H1 (cell line): ENCODE measurements at regions not wholly inside any gene's neighbourhood (a gene's known extent, or its start where the extent isn't known, plus 50 kb on each side); places are given as distances from the start of the nearest gene placed in this dataset.

Source experiments
- CTCF ChIA-PET: fragments of 300-600 bp; sonication (Branson Sonifier 250); formaldehyde crosslinking; loops from one replicate; lab custom pipeline; 2021; ENCODE audit not compliant: partially characterized antibody; lab: Charles Lee
- POLR2A ChIA-PET: fragments of 300-600 bp; sonication (Branson Sonifier 250); formaldehyde crosslinking; loops from one replicate; lab custom pipeline; 2021; ENCODE audit warnings: inconsistent platforms; ENCODE audit not compliant: partially characterized antibody; lab: Charles Lee
- DNase-seq, 2 experiments: peaks; one replicate each; pipeline versions ENCODE4 v3.0.0 to v3.0.0-alpha.2; 2010 to 2022; ENCODE audit warnings: low spot score in 2 of 2, low read depth in 1 of 2, mixed read lengths in 1 of 2
- FAIRE-seq: peaks from 2 replicates; lab custom pipeline; 2011; peaks lifted over from hg19 to GRCh38; lab: Jason Lieb, UNC
- H2AFZ ChIP-seq: 2 replicates; pipeline ENCODE4 v1.8.1; 2012; ENCODE audit warnings: low read length, inconsistent platforms
- H2AK5ac ChIP-seq: 2 replicates; pipeline ENCODE4 v1.6.1; 2013; ENCODE audit warnings: low read depth, low read length
- H2BK120ac ChIP-seq: replicated peaks from 2 replicates; pipeline ENCODE3; 2013; ENCODE audit warnings: low read depth, low read length, inconsistent platforms
- H2BK12ac ChIP-seq: 2 replicates; pipeline ENCODE4 v1.6.1; 2013; ENCODE audit warnings: low read depth, low read length
- H2BK15ac ChIP-seq: 2 replicates; pipeline ENCODE4 v1.6.1; 2013; ENCODE audit warnings: low read length
- H2BK20ac ChIP-seq: 2 replicates; pipeline ENCODE4 v1.6.1; 2013; ENCODE audit warnings: low read length
- H2BK5ac ChIP-seq: 2 replicates; pipeline ENCODE4 v1.6.1; 2013; ENCODE audit warnings: low read depth, low read length
- H3K14ac ChIP-seq: 2 replicates; pipeline ENCODE4 v1.6.1; 2013; ENCODE audit warnings: inconsistent platforms; ENCODE audit not compliant: insufficient read length
- H3K18ac ChIP-seq: 2 replicates; pipeline ENCODE4 v1.6.1; 2013; ENCODE audit warnings: low read length; ENCODE audit errors: extremely low read depth
- H3K23ac ChIP-seq: 2 replicates; pipeline ENCODE4 v1.6.1; 2013; ENCODE audit warnings: inconsistent platforms; ENCODE audit not compliant: insufficient read length
- H3K23me2 ChIP-seq: 2 replicates; pipeline ENCODE4 v1.6.1; 2013; ENCODE audit warnings: low read depth, low read length
- H3K27ac ChIP-seq: 2 replicates; pipeline ENCODE4 v1.6.1; 2011; ENCODE audit warnings: low read depth, low read length, inconsistent platforms
- H3K27me3 ChIP-seq, 4 experiments: replicated peaks in 1 of 4; 1 replicate in 1 of 4; 2 replicates in 3 of 4; pipeline versions ENCODE4 v1.6.1 to v1.8.1; 2011 to 2013; ENCODE audit warnings: low read length in 3 of 4, mild to moderate bottlenecking in 3 of 4, inconsistent platforms in 2 of 4, mixed read lengths in 2 of 4, moderate library complexity in 1 of 4; ENCODE audit not compliant: control insufficient read depth in 3 of 4, insufficient read depth in 3 of 4; ENCODE audit errors: extremely low read depth in 1 of 4
- H3K36me3 ChIP-seq, 4 experiments: 2 replicates each; pipeline versions ENCODE4 v1.6.1 to v1.8.1; 2011 to 2013; ENCODE audit warnings: mild to moderate bottlenecking in 4 of 4, low read length in 3 of 4, moderate library complexity in 2 of 4, control low read depth in 1 of 4, inconsistent platforms in 1 of 4; ENCODE audit not compliant: insufficient read depth in 4 of 4, control insufficient read depth in 2 of 4
- H3K4ac ChIP-seq: replicated peaks from 2 replicates; pipeline ENCODE3; 2013; ENCODE audit warnings: low read length, low read depth, mixed read lengths, inconsistent platforms; ENCODE audit not compliant: insufficient read length
- H3K4me1 ChIP-seq, 4 experiments: replicated peaks in 1 of 4; 1 replicate in 1 of 4; 2 replicates in 3 of 4; pipeline versions ENCODE4 v1.6.1 to v1.8.1; 2011 to 2013; ENCODE audit warnings: low read length in 3 of 4, inconsistent platforms in 2 of 4, mixed read lengths in 1 of 4; ENCODE audit not compliant: insufficient read depth in 4 of 4, control insufficient read depth in 3 of 4
- H3K4me2 ChIP-seq, 2 experiments: 2 replicates each; pipeline versions ENCODE4 v1.6.1 to v1.8.1; 2011 to 2013; ENCODE audit warnings: low read depth in 2 of 2, low read length in 2 of 2, control low read depth in 1 of 2, inconsistent platforms in 1 of 2, mild to moderate bottlenecking in 1 of 2; ENCODE audit not compliant: insufficient read depth in 1 of 2
- H3K4me3 ChIP-seq, 4 experiments: fragments of 200-600, 300-600 bp in 1 of 4; sonication (generic), shearing (Covaris generic), sonication (Bioruptor Twin) in 1 of 4; 2 replicates each; pipeline versions ENCODE4 v1.5.1 to v1.8.1; 2011 to 2016; ENCODE audit warnings: low read length in 4 of 4, low read depth in 3 of 4, control low read depth in 2 of 4, inconsistent platforms in 2 of 4, mild to moderate bottlenecking in 2 of 4, mixed read lengths in 1 of 4, moderate library complexity in 1 of 4; ENCODE audit not compliant: insufficient read depth in 2 of 4; ENCODE audit errors: extremely low read depth in 1 of 4
- H3K56ac ChIP-seq: replicated peaks from 2 replicates; pipeline ENCODE3; 2013; ENCODE audit warnings: low read depth, mild to moderate bottlenecking, mixed read lengths, low read length, inconsistent platforms; ENCODE audit not compliant: insufficient read length
- H3K79me1 ChIP-seq: 2 replicates; pipeline ENCODE4 v1.6.1; 2013; ENCODE audit warnings: low read depth, low read length, control low read depth
- H3K79me2 ChIP-seq, 2 experiments: 2 replicates each; pipeline versions ENCODE4 v1.6.1 to v1.8.1; 2012 to 2013; ENCODE audit warnings: low read length in 2 of 2, mild to moderate bottlenecking in 2 of 2, inconsistent platforms in 1 of 2; ENCODE audit not compliant: insufficient read depth in 2 of 2, control insufficient read depth in 1 of 2
- H3K9ac ChIP-seq, 4 experiments: replicated peaks in 1 of 4; 1 replicate in 1 of 4; 2 replicates in 3 of 4; pipeline versions ENCODE4 v1.6.1 to v1.8.1; 2011 to 2013; ENCODE audit warnings: low read depth in 3 of 4, low read length in 3 of 4, control low read depth in 2 of 4, mild to moderate bottlenecking in 2 of 4, moderate library complexity in 2 of 4, inconsistent platforms in 1 of 4; ENCODE audit errors: extremely low read depth in 1 of 4
- H3K9me3 ChIP-seq, 2 experiments: 2 replicates each; pipeline versions ENCODE4 v1.6.1 to v1.8.1; 2012 to 2013; ENCODE audit warnings: mild to moderate bottlenecking in 2 of 2, moderate library complexity in 2 of 2, control low read depth in 1 of 2, inconsistent platforms in 1 of 2, low read depth in 1 of 2, low read length in 1 of 2, mixed read lengths in 1 of 2; ENCODE audit not compliant: insufficient read depth in 2 of 2
- H4K20me1 ChIP-seq, 2 experiments: replicated peaks in 1 of 2; 2 replicates each; pipeline versions ENCODE3 to v1.8.1; 2011 to 2013; ENCODE audit warnings: inconsistent platforms in 2 of 2, low read length in 2 of 2, mild to moderate bottlenecking in 1 of 2; ENCODE audit not compliant: insufficient read depth in 2 of 2, control insufficient read depth in 1 of 2
- H4K5ac ChIP-seq: 2 replicates; pipeline ENCODE4 v1.6.1; 2013; ENCODE audit warnings: low read length, low read depth, mixed read lengths, inconsistent platforms; ENCODE audit not compliant: insufficient read length
- H4K8ac ChIP-seq: 2 replicates; pipeline ENCODE4 v1.8.0; 2013; ENCODE audit warnings: mild to moderate bottlenecking, moderate library complexity, low read length, inconsistent platforms; ENCODE audit not compliant: insufficient read depth; ENCODE audit errors: extremely low read depth
- H4K91ac ChIP-seq: replicated peaks from 2 replicates; pipeline ENCODE3; 2013; ENCODE audit warnings: low read length, mixed read lengths, inconsistent platforms; ENCODE audit not compliant: insufficient read length
- BACH1 ChIP-seq: IDR thresholded peaks from 2 replicates; pipeline ENCODE4 v1.6.1; 2012; ENCODE audit warnings: low read length, improper control_type of control experiment
- CBX5 ChIP-seq: fragments of 300-800, 300-1000 bp; sonication (generic); IDR thresholded peaks from 2 replicates; pipeline ENCODE4 v1.7.1; 2016; ENCODE audit warnings: antibody characterized with exemption, low read length, low read depth
- GTF2F1 ChIP-seq: IDR thresholded peaks from 2 replicates; pipeline ENCODE4 v1.6.1; 2012; ENCODE audit warnings: low read depth, low read length, improper control_type of control experiment, borderline replicate concordance
- RBBP5 ChIP-seq: IDR thresholded peaks from 2 replicates; pipeline ENCODE4 v1.7.1; 2012; ENCODE audit warnings: low read depth, mild to moderate bottlenecking, inconsistent platforms, low read length, moderate library complexity, borderline replicate concordance
- SIRT6 ChIP-seq: IDR thresholded peaks from one replicate; pipeline ENCODE4 v1.7.1; 2012; ENCODE audit warnings: low read length, inconsistent platforms
- SP1 ChIP-seq: IDR thresholded peaks from 2 replicates; pipeline ENCODE4 v1.6.1; 2011; ENCODE audit warnings: low read depth, low read length
- SP2 ChIP-seq: IDR thresholded peaks from 2 replicates; pipeline ENCODE4 v1.6.1; 2012; ENCODE audit warnings: mild to moderate bottlenecking, low read length, inconsistent platforms
- USF2 ChIP-seq: IDR thresholded peaks from 2 replicates; pipeline ENCODE4 v1.6.1; 2011; ENCODE audit warnings: low read length, improper control_type of control experiment
- whole genome bisulfite sequencing, 2 experiments: shearing (Covaris generic) in 1 of 2; methylation state at CpG; one replicate each; pipeline versions ENCODE4 v1.1.6 to v1.1.7; 2013 to 2015; ENCODE audit warnings: low lambda C conversion rate in 2 of 2, mixed read lengths in 2 of 2, inconsistent platforms in 1 of 2, low coverage in 1 of 2, missing lambda C conversion rate in 1 of 2; ENCODE audit not compliant: insufficient replicate concordance in 2 of 2, insufficient coverage in 1 of 2, insufficient read length in 1 of 2; ENCODE audit errors: extremely low coverage in 1 of 2, missing lambda C conversion rate in 1 of 2; 5-methylcytosine and 5-hydroxymethylcytosine counted together
- TF ChIP-seq, protein P1 (sequence below), 3 experiments: IDR thresholded peaks; 1 replicate in 2 of 3; 2 replicates in 1 of 3; pipeline versions ENCODE4 v1.5.1 to v1.6.1; 2011; ENCODE audit warnings: low read length in 3 of 3, mild to moderate bottlenecking in 3 of 3, inconsistent platforms in 2 of 3, low read depth in 1 of 3, moderate library complexity in 1 of 3; ENCODE audit not compliant: insufficient read depth in 1 of 3; ENCODE audit errors: control extremely low read depth in 1 of 3

DNA sequence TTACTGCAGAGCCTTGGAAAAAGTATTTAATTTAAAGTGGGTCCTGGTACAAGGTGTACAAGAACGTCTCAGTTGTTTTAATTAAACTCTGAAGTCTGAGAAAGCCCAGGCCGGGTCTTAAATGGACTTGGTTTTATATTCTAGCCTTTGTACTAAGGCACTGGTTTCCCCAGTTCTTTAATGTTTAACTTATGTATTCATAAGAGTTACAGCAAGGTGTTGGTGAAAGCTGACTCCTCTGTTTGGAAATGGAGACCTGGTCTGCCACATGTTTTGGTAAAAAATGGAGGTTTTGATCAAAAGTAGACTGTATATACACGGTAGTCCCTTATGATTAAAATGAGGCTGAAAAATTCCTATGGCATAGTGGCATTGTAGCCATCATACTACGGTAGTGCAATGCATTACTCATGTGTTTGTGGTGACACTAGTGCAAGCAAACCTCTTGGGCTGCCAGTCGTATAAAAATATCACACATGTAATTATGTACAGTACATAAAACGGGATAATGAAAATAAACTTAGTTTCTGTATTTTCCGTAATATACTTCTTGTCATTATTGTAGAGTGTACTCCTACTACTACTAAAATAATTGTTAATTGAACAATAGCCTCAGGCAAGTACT lies 883.4 kb upstream of the SPRY2 start:
- no peak overlapping the region for H2BK5ac ChIP-seq
- no peak overlapping the region for H3K56ac ChIP-seq
- no peak overlapping the region for H2AFZ ChIP-seq
- no peak overlapping the region for H2AK5ac ChIP-seq
- CTCF ChIA-PET: interaction anchor here (1.4 kb wide), 1 partner anchor 54 kb away, joined by 4 read pairs; no protein-coding TSS in a partner anchor
- H3K23me2 ChIP-seq: no peaks in the 10 kb centered on the region
- H4K91ac ChIP-seq: no peak overlapping the region
- no peak overlapping the region for H3K23ac ChIP-seq
- no peaks in the 10 kb centered on the region for H3K79me1 ChIP-seq
- no peak overlapping the region for H4K5ac ChIP-seq
- no peak overlapping the region for H2BK12ac ChIP-seq
- no peaks in the 10 kb centered on the region for H3K36me3 ChIP-seq
- H4K8ac ChIP-seq: no peak overlapping the region
- H3K9me3 ChIP-seq: no peaks in the 10 kb centered on the region
- no peak overlapping the region for H3K18ac ChIP-seq
- H4K20me1 ChIP-seq: no peaks in the 10 kb centered on the region
- no peaks in the 10 kb centered on the region for H3K4me1 ChIP-seq
- DNase-seq (no peak), FAIRE-seq (no peak)
- no peak overlapping the region for H3K27ac ChIP-seq
- no peak overlapping the region for H3K4ac ChIP-seq
- H2BK15ac ChIP-seq: no peak overlapping the region
- no peak overlapping the region for H3K9ac ChIP-seq
- POLR2A ChIA-PET: no interaction called here
- no peak overlapping the region for H2BK20ac ChIP-seq
- 90% methylated on average over 7 of the region's 7 CpGs; no CpG with 5 or more reads in 1 of the 2 experiments for WGBS, 2 experiments
- no peaks in the 10 kb centered on the region for H3K79me2 ChIP-seq
- no peak overlapping the region for H3K14ac ChIP-seq
- H2BK120ac ChIP-seq: no peak overlapping the region
- H3K4me2 ChIP-seq: no peak overlapping the region
- no peak overlapping the region for H3K4me3 ChIP-seq
- H3K27me3 ChIP-seq: no peaks in the 10 kb centered on the region
- TF ChIP-seq BACH1 (no peak), CBX5 (no peak), GTF2F1 (no peak), RBBP5 (no peak), USF2 (no peak), SP1 (no peak), SP2 (no peak), SIRT6 (no peak)
- TF ChIP-seq, protein P1, sequence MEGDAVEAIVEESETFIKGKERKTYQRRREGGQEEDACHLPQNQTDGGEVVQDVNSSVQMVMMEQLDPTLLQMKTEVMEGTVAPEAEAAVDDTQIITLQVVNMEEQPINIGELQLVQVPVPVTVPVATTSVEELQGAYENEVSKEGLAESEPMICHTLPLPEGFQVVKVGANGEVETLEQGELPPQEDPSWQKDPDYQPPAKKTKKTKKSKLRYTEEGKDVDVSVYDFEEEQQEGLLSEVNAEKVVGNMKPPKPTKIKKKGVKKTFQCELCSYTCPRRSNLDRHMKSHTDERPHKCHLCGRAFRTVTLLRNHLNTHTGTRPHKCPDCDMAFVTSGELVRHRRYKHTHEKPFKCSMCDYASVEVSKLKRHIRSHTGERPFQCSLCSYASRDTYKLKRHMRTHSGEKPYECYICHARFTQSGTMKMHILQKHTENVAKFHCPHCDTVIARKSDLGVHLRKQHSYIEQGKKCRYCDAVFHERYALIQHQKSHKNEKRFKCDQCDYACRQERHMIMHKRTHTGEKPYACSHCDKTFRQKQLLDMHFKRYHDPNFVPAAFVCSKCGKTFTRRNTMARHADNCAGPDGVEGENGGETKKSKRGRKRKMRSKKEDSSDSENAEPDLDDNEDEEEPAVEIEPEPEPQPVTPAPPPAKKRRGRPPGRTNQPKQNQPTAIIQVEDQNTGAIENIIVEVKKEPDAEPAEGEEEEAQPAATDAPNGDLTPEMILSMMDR (IDR thresholded peaks at IDR 0.05; ENCODE audit: control extremely low read depth in 1 of 3, insufficient read depth in 1 of 3, low read depth in 1 of 3, low read length in 3 of 3): no peak
